Activated CD8-positive, alpha-beta memory T cell treated with anti-CD3 and anti-CD28 coated beads, Interleukin-2, amount 50 U/mL, for 4 hours (primary cell): ENCODE measurements at regions not wholly inside any gene's neighbourhood (a gene's known extent, or its start where the extent isn't known, plus 50 kb on each side); places are given as distances from the start of the nearest gene placed in this dataset.

Experiments used
- DNase-seq: peaks from one replicate; pipeline ENCODE4 v3.0.0-alpha.2; 2020

GRCh38 chrX:5278908-5279307 lies 949.8 kb downstream of the NLGN4X start:
- DNase-seq = no peak

GRCh38 chrX:5265324-5265850 lies 963.3 kb downstream of the NLGN4X start:
- no peak for DNase-seq

DNA sequence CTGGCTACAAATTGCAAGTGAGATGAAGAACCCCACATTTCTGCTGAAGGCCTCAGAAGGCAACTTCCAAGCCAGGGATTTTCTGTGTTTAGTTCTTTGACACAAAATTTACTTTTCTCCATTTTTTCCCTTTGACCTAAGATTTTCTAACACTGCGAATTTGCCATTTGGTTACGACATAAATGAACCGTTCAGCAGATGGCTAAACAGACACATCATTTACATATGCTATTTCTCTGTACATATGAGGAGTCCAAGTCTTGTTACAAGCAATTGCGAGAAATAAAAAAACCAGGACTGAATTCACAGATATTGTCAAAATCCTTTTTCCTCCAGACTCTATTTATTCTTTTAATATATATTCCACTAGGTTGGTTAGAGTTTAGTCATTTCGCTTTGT lies 978.6 kb downstream of the NLGN4X start:
- no peak for DNase-seq

GRCh38 chrX:5242091-5242790 lies 986.4 kb downstream of the NLGN4X start:
- DNase-seq = no peak

DNA sequence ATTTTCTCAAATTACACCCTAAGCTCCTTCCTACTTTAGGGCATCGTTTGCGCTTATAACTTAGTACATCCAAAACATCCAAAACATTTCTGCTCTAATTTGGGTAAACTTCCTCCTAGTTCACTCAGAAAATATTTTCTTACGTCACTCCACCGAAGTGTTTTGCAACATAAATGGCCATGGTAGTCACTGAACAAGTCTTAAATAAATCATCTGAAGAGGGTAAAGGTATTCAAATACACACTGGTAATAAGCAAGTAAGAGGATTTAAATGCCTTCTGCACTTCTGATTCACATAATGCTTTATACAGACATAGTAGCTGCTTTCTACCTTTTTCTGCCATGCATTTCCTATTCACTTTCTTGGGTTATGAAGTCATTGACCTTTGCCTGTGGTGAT lies 991.9 kb downstream of the NLGN4X start:
- no peak for DNase-seq

GRCh38 chrX:5236096-5236495 lies 992.6 kb downstream of the NLGN4X start:
- DNase-seq = no peak

DNA sequence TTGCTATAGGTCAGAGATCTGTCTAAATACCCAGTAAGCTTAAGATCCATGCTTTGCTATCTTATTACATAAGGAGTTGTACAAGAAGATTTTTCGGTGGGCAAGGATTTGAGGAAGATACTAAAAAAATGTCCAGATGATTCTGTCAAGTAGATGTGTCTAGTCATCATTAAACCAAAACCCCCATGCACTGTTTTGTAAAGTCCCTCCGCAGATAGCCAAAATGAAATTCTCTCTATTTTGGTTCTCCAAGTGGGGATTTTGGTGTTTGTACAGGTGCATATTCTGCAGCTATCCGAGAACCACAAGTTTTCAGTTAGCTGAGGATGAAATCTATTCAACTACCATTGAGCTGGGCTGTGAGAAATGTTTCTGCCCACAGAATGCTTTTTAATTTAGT lies 994.8 kb downstream of the NLGN4X start:
- DNase-seq = no peak

DNA sequence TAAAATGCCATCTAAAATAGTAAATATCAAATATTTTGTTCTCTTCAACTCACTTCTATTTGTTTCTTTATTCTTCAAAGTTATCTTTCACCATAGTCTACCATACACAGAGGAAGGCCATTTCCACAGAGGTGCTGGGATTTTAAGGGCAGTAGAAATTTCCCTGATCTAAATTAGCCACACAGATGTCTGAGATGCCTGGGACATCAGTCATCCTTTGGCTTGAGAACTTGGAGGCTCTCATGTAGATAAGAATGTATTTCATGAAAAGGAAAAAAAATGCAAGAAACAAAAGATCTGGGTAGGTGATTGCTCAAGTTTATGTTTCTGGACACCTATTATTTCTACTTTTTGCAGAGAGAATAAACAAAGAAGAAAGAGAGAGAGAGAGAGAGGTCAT lies 1008.2 kb downstream of the NLGN4X start:
- no peak for DNase-seq

GRCh38 chrX:5194806-5195205 lies 1033.9 kb downstream of the NLGN4X start:
- DNase-seq = no peak

GRCh38 chrX:5180135-5180741 lies 1048.4 kb downstream of the NLGN4X start:
- DNase-seq = no peak

GRCh38 chrX:5176766-5177165 lies 1051.9 kb downstream of the NLGN4X start:
- DNase-seq = no peak

DNA sequence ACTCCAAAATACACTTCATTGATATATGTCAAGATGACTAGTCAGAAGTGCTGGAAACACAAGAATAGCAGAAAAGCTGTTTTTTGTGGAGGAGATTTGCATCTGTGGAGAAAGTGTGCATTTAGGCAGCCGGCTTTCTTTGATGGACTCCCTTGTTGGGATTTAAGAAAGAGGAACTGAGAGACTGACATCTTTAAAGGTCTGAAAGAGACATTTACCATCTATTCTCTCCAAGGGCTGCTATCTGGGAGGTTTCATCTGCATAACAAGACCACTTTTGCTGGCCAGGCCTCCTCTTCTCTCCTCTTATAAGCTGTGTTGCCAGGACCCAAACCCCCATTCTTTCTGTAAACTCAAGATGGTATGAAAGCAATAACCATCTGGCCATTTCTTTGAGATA lies 1065.0 kb downstream of the NLGN4X start:
- no peak for DNase-seq

GRCh38 chrX:5155301-5155700 lies 1073.4 kb downstream of the NLGN4X start:
- DNase-seq = no peak

DNA sequence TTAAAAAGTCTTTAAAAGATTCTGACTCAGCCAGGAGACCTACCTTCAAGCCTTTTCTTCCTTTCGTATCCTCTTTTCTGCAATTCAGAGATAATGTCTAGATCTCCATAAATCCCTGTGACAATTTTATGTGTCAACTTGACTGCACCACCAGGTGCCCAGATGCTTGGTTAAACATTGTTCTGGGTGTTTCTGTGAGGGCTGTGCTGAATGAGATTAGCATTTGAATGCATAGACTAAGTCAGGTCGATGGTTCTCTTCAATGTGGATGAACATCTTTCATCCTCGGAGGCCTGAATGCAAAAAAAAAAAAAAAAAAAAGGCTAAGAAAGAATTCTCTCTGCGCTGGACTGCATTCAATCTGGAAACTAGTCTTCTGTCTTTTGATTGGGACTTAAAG lies 1082.7 kb downstream of the NLGN4X start:
- no peak for DNase-seq

DNA sequence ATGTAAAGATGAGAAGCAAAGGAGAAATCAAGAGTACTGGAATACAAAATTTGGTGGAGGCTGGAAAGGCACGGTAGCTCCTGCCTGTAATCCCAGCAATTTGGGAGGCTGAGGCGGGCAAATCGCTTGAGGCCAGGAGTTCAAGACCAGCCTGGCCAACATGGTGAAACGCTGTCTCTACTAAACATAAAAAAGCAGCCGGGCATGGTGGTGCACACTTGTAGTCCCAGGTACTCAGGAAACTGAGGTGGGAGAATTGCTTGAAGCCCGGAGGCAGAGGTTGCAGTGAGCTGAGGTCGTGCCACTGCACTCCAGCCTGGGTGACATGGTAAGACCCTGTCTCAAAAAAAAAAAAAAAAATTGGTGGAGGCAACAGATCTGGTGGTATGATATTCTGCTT lies 1086.0 kb downstream of the NLGN4X start:
- no peak for DNase-seq

DNA sequence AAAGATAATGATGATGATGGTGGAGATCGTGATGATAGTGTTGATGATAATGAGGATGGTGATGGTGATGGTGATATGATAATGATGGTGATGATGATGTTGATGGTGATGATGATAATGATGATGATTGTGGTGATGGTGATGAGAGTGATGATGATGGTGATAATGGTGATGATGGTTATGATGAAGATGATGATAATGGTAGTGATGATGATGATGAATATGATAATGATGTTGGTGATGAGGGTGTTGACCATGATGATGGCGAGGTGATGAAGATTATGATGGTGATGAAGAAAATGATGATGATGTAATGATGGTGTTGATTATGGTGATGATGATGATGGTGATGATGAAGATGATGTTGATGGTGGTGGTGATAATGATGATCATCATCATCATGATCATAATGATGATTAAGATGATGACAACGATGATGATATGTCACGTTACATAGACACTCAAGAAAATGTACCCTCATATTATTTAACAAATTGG lies 1106.4 kb downstream of the NLGN4X start:
- no peak for DNase-seq

DNA sequence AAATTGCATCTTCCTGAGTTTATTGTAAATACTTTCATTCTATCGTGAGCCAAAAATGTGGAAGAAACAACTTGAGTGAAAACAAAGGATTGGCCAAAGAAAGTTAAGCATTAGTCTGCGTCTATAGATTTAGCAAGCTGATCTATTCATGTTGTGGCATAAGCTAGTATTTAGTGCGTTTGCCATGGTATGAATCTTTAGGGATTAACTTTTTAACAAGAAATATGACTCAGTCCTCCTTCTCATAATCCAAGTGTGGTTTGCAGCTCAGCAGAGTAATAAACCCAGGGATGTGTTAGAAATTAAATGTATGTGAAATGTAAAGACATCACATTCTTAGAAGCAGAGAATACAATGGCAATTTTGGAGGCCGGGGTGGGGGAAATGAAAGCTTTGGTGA lies 1110.9 kb downstream of the NLGN4X start:
- DNase-seq = no peak

DNA sequence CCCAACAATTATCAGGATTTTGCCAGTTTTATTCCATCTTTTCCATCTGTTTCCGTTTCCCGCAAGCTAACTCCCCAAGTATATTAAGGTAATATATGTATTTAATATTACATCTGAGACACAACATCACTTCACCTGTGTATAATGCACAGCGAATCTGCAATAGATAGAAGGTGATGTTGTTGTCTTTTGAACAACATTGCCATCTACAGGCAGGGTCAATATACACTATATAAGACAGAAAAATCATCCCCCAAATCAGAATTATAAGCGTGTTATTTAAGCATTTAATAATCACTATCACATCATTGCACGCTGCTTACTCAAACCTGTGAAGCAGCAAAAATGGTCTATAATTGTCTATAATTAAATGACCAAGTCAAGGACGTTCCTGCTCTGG lies 1115.5 kb downstream of the NLGN4X start:
- DNase-seq = no peak

DNA sequence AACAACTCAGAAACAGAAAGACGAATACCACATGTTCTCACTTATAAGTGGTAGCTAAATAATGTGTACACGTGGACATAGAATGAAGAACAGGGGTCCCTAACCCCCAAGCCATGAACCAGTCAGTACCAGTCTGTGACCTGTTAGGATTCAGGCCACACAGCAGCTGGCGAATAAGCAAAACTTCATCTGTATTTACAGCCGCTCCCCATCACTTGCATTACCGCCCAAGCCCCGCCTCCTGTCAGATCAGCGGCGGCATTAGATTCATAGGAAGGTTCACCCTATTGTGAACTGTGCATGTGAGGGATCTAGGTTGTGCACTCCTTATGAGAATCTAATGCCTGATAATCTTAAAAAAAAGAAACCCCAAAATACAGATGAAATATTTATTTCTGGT lies 1128.7 kb downstream of the NLGN4X start:
- no peak for DNase-seq

GRCh38 chrX:5086388-5086787 lies 1142.3 kb downstream of the NLGN4X start:
- no peak for DNase-seq

- DNase-seq = no peak
These were observed 1144.4 kb downstream of the NLGN4X start for GRCh38 chrX:5084279-5084678.

DNA sequence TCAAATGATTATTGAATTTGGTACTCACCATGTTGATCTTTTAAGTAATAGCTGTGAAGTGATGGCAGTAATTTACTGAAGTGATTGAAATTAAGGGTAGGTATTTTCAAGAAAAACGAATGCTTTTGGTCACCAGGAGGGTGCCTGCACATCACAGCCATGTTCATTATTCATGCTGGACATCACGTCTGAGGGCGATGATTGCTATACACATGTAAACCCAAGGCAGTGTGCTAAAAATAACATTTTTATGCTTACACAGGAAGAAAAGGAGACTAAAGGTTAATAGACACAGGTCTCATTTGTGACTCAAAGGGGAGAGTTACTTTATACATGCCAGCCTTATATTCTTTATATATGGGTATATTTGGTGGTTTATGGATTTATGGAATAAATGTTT lies 1146.0 kb downstream of the NLGN4X start:
- DNase-seq = no peak

DNA sequence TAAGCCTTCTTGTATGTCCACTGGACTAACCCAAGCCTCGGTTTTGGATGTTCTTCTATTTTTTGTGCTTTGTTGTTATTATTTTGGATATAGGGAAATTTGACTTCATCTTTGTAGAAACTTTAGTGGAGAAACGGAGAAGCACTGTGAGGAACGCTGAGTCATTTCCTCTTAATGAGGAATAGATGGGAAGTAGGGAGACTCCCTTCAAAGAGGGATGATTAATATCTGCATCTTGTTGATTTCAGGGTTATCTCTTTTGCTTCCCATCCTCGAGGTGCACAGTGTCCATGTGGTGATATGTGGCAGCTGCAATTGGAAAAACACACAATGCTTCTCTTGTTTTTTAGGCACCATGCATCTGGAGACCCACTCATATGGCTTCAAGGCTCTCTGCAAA lies 1147.9 kb downstream of the NLGN4X start:
- no peak for DNase-seq

DNA sequence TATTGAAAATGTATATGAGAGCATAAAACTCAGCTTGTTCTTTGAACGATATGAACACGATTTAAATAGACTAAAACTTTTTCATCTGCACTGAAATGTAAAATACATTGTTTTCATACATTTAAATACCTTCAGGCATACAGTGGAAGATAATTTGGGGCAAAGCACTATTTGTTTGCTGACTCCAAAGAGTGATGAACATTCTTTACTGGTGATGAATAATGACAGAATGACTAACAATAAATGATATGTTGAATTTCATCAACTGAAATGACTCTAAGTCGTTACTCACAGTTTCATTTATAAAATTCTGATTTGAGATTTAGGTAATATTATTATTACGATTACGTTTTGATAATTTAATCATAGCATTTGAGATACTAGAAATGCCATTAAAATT lies 1160.1 kb downstream of the NLGN4X start:
- DNase-seq = no peak

DNA sequence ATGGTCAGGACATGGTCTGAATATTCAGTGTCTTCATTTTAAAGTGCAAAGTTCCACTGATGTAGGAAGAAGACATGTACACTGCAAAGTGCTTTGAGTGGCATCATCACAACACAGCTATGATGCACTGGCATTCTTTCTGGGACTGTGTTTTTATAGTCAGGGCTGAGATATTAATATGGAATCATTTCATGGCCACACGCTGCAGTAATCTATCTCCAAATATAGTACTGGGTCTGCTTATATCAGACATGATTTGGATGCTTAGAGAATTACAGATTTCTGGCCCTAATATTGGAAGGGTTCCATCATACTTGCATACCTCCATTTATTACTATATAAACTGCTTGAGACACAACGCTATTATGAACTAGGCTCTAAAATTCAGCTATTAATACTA lies 1170.9 kb downstream of the NLGN4X start:
- no peak for DNase-seq
